CD14-positive monocyte (primary cell): ENCODE measurements at regions not wholly inside any gene's neighbourhood (a gene's known extent, or its start where the extent isn't known, plus 50 kb on each side); places are given as distances from the start of the nearest gene placed in this dataset.

Experiments
- DNase-seq, 3 donors: peaks; one replicate each; pipeline ENCODE4 v3.0.0-alpha.2; 2011 to 2022
- H2AFZ ChIP-seq: 2 replicates; pipeline ENCODE4 v1.6.0; 2012; ENCODE audit warnings: mild to moderate bottlenecking, low read depth, low read length, inconsistent platforms; ENCODE audit not compliant: insufficient read depth, poor library complexity, severe bottlenecking
- H3K27ac ChIP-seq, 2 donors: 1 replicate in 1 of 2; 2 replicates in 1 of 2; pipeline ENCODE4 v1.5.1; 2012 to 2013; ENCODE audit warnings: low read length in 2 of 2, control low read depth in 1 of 2, inconsistent platforms in 1 of 2, low read depth in 1 of 2, mild to moderate bottlenecking in 1 of 2
- H3K27me3 ChIP-seq, 2 donors: one replicate each; pipeline versions ENCODE4 v1.6.0 to v1.6.1; 2011 to 2013; ENCODE audit warnings: low read length in 2 of 2; ENCODE audit not compliant: control insufficient read depth in 2 of 2, insufficient read depth in 2 of 2
- H3K36me3 ChIP-seq, 2 donors: replicated peaks in 1 of 2; 1 replicate in 1 of 2; 2 replicates in 1 of 2; pipeline versions ENCODE4 v1.5.1 to v1.6.1; 2012 to 2013; ENCODE audit warnings: low read length in 2 of 2, control low read depth in 1 of 2, inconsistent platforms in 1 of 2, mild to moderate bottlenecking in 1 of 2; ENCODE audit not compliant: insufficient read depth in 2 of 2, control insufficient read depth in 1 of 2
- H3K4me1 ChIP-seq, 2 donors: 1 replicate in 1 of 2; 2 replicates in 1 of 2; pipeline versions ENCODE4 v1.5.1 to v1.6.1; 2012 to 2013; ENCODE audit warnings: low read length in 2 of 2, control low read depth in 1 of 2, inconsistent platforms in 1 of 2, mild to moderate bottlenecking in 1 of 2, moderate library complexity in 1 of 2; ENCODE audit not compliant: insufficient read depth in 2 of 2, control insufficient read depth in 1 of 2
- H3K4me2 ChIP-seq: replicated peaks from 2 replicates; pipeline ENCODE3; 2012; ENCODE audit warnings: low read length, moderate library complexity, mild to moderate bottlenecking; ENCODE audit not compliant: poor library complexity, severe bottlenecking; ENCODE audit errors: extremely low read depth
- H3K4me3 ChIP-seq, 3 experiments: fragments of 200-600 bp in 1 of 3; sonication (generic) in 1 of 3; replicated peaks in 1 of 3; 1 replicate in 2 of 3; 2 replicates in 1 of 3; pipeline ENCODE4 v1.5.1; 2011 to 2013; ENCODE audit warnings: low read length in 3 of 3, mild to moderate bottlenecking in 3 of 3, control low read depth in 2 of 3, low read depth in 2 of 3, inconsistent platforms in 1 of 3, moderate library complexity in 1 of 3
- H3K79me2 ChIP-seq: 2 replicates; pipeline ENCODE4 v1.6.0; 2012; ENCODE audit warnings: mild to moderate bottlenecking, control low read depth, inconsistent platforms, low read length, moderate library complexity; ENCODE audit not compliant: insufficient read depth
- H3K9ac ChIP-seq: 2 replicates; pipeline ENCODE4 v1.6.0; 2017; ENCODE audit warnings: low read length, mild to moderate bottlenecking; ENCODE audit not compliant: insufficient read depth, poor library complexity, severe bottlenecking
- H3K9me3 ChIP-seq, 2 donors: replicated peaks in 1 of 2; 1 replicate in 1 of 2; 2 replicates in 1 of 2; pipeline versions ENCODE4 v1.5.1 to v1.6.1; 2012 to 2013; ENCODE audit warnings: low read length in 2 of 2, control low read depth in 1 of 2; ENCODE audit not compliant: control insufficient read depth in 1 of 2, insufficient read depth in 1 of 2
- H4K20me1 ChIP-seq: 2 replicates; pipeline ENCODE4 v1.6.0; 2012; ENCODE audit warnings: mild to moderate bottlenecking, low read length, control low read depth, moderate library complexity; ENCODE audit not compliant: insufficient read depth
- H3K27ac Mint-ChIP-seq, 7 donors: one replicate each; pipeline ENCODE4 v1.8.0; 2020; ENCODE audit warnings: mild to moderate bottlenecking in 7 of 7, mixed read lengths in 7 of 7, moderate library complexity in 6 of 7, inconsistent platforms in 2 of 7
- H3K27me3 Mint-ChIP-seq, 3 donors: one replicate each; pipeline ENCODE4 v1.8.0; 2021 to 2022; ENCODE audit warnings: low read depth in 3 of 3, mild to moderate bottlenecking in 3 of 3, mixed read lengths in 3 of 3, moderate library complexity in 3 of 3, inconsistent platforms in 1 of 3
- H3K36me3 Mint-ChIP-seq, 2 donors: one replicate each; pipeline ENCODE4 v1.8.0; 2020; ENCODE audit warnings: mixed read lengths in 2 of 2, inconsistent platforms in 1 of 2, mild to moderate bottlenecking in 1 of 2
- H3K4me1 Mint-ChIP-seq: one replicate; pipeline ENCODE4 v1.8.0; 2020; ENCODE audit warnings: mild to moderate bottlenecking, mixed read lengths
- H3K4me3 Mint-ChIP-seq, 2 donors: one replicate each; pipeline ENCODE4 v1.8.0; 2020; ENCODE audit warnings: mild to moderate bottlenecking in 2 of 2, mixed read lengths in 2 of 2, moderate library complexity in 1 of 2
- H3K9me3 Mint-ChIP-seq, 7 donors: one replicate each; pipeline ENCODE4 v1.8.0; 2020 to 2022; ENCODE audit warnings: mixed read lengths in 7 of 7, mild to moderate bottlenecking in 6 of 7, moderate library complexity in 6 of 7, inconsistent platforms in 2 of 7
- WGBS: methylation state at CpG from one replicate; pipeline ENCODE4 v1.1.5; 2013; ENCODE audit warnings: missing lambda C conversion rate; ENCODE audit not compliant: insufficient coverage; 5-methylcytosine and 5-hydroxymethylcytosine counted together
- intact Hi-C, 2 donors: fragments of 100-400 bp; cut with micrococcal nuclease; formaldehyde crosslinking; loops; one replicate each; pipeline versions ENCODE4 v1.15.0 to v1.15.1; 2023
- TF ChIP-seq, protein P1 (sequence below): fragments of 200-600 bp; IDR thresholded peaks from one replicate; pipeline ENCODE4 v1.8.0; 2022; ENCODE audit warnings: antibody characterized with exemption, mild to moderate bottlenecking

DNA sequence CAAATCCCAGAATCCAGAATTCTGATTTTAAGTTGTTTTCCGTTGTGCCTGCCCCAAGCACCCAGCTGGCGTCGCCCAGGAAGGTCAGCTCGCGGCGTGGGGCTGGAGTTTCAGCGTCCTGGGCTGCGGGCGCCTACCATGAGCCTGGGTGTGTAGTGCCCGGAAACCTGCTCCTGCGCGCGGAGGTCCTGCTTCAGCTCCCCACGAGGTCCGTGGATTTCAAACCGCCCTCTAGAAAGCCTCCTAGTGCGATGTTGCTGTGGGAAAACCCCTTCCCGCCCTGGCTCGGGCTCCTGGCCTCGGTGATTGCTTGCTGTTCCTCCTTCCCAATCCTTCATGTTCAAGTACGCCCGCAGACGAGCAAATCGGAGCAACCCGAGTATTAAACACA lies 51.3 kb upstream of the NRN1 start:
- Mint-ChIP-seq H3K9me3 (peaks cover 0 to 6% (median 0%) of the 10 kb centered on the region in 7 donors), H3K4me3 (no peak overlapping the region), H3K27ac (no peak overlapping the region), H3K27me3 (peaks cover 16 to 42% (median 28%) of the 10 kb centered on the region in 3 donors), H3K4me1 (no peaks in the 10 kb centered on the region), H3K36me3 (no peaks in the 10 kb centered on the region)
- TF ChIP-seq, protein P1, sequence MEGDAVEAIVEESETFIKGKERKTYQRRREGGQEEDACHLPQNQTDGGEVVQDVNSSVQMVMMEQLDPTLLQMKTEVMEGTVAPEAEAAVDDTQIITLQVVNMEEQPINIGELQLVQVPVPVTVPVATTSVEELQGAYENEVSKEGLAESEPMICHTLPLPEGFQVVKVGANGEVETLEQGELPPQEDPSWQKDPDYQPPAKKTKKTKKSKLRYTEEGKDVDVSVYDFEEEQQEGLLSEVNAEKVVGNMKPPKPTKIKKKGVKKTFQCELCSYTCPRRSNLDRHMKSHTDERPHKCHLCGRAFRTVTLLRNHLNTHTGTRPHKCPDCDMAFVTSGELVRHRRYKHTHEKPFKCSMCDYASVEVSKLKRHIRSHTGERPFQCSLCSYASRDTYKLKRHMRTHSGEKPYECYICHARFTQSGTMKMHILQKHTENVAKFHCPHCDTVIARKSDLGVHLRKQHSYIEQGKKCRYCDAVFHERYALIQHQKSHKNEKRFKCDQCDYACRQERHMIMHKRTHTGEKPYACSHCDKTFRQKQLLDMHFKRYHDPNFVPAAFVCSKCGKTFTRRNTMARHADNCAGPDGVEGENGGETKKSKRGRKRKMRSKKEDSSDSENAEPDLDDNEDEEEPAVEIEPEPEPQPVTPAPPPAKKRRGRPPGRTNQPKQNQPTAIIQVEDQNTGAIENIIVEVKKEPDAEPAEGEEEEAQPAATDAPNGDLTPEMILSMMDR = no peak
- DNase-seq = no peak
- intact Hi-C loops = loop anchor here (5.0 kb wide), 1 partner anchor 489 kb away; no protein-coding TSS in a partner anchor
- Histone ChIP-seq H3K4me1 (no peaks in the 10 kb centered on the region), H3K27ac (no peak overlapping the region), H4K20me1 (no peaks in the 10 kb centered on the region), H3K79me2 (no peaks in the 10 kb centered on the region), H3K27me3 (peaks cover 9% of the 10 kb centered on the region in 2 donors), H3K36me3 (no peaks in the 10 kb centered on the region), H3K9me3 (no peaks in the 10 kb centered on the region), H3K4me2 (no peak overlapping the region), H3K4me3 (no peak overlapping the region), H3K9ac (no peak overlapping the region), H2AFZ (no peak overlapping the region)
- WGBS = 81% methylated on average over 25 of the region's 25 CpGs

DNA sequence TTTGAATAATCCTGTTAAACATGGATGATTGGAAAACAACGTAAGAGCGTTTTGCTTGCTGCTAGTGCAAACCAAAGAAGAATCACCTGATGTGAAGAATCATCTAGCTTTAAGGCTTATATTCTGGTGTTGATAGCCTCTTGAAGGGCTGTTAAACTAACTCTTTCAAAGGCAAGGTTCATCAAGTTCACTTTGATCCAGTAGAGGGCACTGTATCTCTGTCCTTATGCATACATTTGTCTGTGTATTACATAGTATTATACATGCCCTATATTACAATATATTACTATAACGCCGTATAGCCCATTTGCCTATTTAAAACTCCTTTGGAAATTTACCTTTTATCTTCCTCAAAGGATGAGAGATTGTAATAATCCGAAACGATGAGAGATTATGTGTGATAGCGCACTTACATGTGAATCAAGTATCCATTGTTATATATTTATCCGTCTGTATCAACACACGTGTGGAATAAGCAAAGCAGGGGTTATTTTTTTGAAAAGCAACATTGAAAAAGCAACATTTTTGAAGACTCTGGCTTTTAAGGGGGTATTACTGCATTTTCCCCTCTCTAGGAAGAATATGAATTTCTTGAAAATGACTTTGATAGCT lies 50.8 kb upstream of the NRN1 start:
- intact Hi-C loops = loop anchor here (5.0 kb wide), 1 partner anchor 490 kb away; no protein-coding TSS in a partner anchor

More for the DNA sequence above, 50.8 kb upstream of the NRN1 start:
- no peaks in the 10 kb centered on the region for H3K4me1 Mint-ChIP-seq
- WGBS = no CpG with 5 or more reads among the region's 9 CpGs
- Histone ChIP-seq H3K9me3 (no peaks in the 10 kb centered on the region), H2AFZ (no peak overlapping the region), H3K79me2 (no peaks in the 10 kb centered on the region), H3K27me3 (peaks cover 8 to 9% of the 10 kb centered on the region in 2 donors), H3K36me3 (no peaks in the 10 kb centered on the region), H3K27ac (no peak overlapping the region), H3K4me3 (no peak overlapping the region), H3K9ac (no peak overlapping the region), H3K4me2 (no peak overlapping the region), H3K4me1 (no peaks in the 10 kb centered on the region), H4K20me1 (no peaks in the 10 kb centered on the region)
- H3K36me3 Mint-ChIP-seq = no peaks in the 10 kb centered on the region
- TF ChIP-seq, protein P1 = peak; percentile 74
- peak; percentile 30 to 55 (median 43) for DNase-seq
- H3K9me3 Mint-ChIP-seq = peaks cover 0 to 6% (median 0%) of the 10 kb centered on the region in 7 donors
- no peak overlapping the region for H3K27ac Mint-ChIP-seq
- H3K27me3 Mint-ChIP-seq = peaks cover 16 to 42% (median 28%) of the 10 kb centered on the region in 3 donors
- H3K4me3 Mint-ChIP-seq = no peak overlapping the region
